Effector CD8-positive, alpha-beta T cell (primary cell): ENCODE measurements at regions not wholly inside any gene's neighbourhood (a gene's known extent, or its start where the extent isn't known, plus 50 kb on each side); places are given as distances from the start of the nearest gene placed in this dataset.
"Not testable (repeated sequence)": the region's sequence is repeated elsewhere in the genome, so short reads cannot be mapped to it uniquely, and the experiment has no call there.

Experiments
- DNase-seq: peaks from one replicate; lab custom pipeline; 2025; lab: John Stamatoyannopoulos, UW

DNA sequence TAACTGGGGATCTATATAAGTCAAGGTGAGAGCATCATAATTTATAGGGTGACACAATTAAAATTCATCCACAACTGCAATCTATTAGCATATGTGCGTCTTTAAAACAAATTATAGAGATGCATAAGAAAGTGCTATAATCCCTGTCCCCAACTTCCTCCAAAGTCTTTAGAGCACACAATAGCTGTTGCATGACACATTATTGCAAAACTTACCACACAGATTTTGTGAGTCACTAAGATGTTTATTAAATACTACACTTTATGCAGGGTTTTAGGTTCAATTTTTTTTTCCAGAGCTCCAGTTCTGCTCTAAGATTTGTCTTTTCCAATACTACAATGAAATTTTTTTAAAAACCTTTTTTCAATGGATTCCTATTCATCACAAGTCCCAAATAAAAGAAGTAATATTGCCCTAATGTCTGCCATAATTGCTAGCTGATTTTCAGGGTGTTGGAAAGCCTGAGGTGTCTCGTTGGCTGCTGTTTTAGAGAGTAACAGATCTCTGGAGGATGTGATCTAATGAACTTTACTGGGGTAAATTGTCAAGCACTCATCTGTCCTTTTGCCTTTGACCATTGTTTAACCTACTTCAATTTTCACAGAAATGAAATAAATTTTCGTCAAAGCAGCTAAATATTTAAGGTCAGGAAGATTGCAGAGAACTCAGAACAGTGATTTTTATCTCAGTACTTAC lies 250.5 kb upstream of the NETO1 start:
- no peak for DNase-seq

DNA sequence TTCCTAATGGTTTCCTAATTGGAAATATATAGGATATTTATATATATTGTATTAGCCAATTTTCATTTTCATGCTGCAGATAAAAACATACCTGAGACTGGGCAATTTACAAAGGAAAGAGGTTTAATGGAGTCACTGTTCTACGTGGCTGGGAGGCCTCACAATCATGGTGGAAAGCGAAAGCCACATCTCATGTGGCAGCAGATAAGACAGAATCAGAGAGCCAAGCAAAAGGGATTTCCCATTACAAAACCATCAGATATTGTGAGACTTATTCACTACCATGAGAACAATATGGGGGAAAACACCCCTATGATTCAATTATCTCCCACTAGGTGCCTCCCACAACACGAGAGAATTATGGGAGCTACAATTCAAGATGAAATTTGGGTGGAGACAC lies 242.5 kb upstream of the NETO1 start:
- no peak for DNase-seq

DNA sequence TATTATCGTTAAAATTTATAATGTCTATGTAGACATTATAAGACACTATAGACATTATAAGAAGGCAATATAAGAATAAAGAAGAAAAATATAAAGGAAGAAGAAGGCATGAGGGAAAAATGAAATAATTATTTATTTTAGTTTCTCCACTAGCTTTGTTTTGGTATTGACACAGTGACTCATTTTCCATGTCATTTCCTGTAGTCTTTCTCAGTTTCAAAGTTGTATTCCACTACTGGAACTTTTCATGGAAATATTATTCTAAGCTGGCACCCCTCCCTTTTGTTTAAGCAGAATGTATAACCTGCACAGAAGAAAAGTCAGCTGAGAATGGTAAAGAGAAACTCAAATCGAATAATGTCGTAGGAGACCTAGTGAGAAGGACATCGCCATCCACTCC lies 234.2 kb upstream of the NETO1 start:
- no peak for DNase-seq

DNA sequence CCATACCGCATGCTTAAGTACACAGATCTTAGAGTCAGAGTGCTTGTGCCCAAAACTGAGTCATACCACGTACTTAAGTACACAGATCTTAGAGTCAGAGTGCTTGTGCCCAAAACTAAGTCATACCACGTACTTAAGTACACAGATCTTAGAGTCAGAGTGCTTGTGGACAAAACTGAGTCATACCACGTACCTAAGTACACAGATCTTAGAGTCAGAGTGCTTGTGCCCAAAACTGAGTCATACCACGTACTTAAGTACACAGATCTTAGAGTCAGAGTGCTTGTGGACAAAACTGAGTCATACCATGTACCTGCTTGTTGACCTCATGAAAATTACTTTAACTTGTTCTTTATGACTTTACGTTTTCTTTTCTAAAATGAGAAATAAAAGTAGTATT lies 233.7 kb upstream of the NETO1 start:
- DNase-seq, result not testable (repeated sequence)

DNA sequence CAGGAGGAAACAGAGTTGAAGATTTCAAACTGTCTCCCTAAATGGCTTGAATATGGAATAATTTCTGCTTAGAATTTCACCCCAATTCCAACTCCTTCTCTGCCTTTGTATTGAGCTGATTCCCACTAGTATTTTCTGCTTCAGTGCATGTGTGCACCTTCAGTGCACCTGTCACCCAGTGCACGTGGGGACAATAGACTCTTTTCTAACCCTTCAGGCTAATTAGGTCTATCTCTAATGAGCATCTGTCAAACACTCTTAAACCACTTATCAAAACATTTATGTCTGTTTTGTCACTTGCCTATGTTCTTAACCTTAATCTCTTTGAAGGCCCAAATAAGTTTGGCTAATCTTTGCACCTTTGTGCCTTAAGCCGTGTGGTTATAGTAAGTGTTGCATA lies 232.0 kb upstream of the NETO1 start:
- DNase-seq, result no peak

DNA sequence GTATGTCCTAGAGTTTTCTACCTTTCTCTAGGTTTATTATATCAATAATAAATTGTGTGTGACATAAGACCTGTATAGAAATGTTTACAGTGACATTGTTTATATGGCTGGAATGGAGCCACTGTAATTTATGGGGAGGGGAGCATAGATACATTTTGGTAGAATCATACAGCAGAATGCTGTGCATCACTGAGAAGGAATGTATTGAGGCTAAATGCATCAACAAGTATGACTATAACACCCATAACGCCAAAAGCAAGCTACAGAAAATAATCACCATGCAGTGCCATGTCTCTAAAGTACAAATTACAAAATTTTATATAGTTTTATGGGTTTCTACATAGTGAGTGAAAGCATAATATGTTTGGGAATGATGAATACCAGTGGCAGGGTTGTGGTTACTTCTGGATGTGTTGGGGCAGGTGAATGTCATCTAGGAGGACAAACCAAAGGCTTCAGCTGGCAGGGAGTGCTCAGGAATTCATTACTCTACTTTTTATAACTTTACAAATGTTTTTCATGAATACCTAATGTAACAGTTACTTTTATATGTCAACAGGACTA lies 226.0 kb upstream of the NETO1 start:
- no peak for DNase-seq

DNA sequence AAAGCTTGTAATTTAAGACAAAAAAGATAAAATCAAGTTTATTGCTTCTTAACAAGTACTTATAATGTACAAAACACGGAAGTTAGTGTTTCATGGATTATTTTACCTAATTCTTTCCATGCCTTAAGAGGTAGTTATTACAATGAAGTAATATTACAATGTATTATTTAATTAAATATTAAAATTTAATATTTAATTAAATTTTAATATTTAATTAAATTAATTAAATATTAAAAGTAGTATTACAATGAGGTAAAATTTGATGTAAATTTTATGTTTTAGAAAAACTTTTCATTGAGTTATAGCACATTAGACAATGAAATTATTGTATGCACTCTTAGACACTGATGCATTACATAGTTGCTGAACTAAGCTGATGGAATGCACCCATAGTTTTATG lies 220.7 kb upstream of the NETO1 start:
- no peak for DNase-seq

DNA sequence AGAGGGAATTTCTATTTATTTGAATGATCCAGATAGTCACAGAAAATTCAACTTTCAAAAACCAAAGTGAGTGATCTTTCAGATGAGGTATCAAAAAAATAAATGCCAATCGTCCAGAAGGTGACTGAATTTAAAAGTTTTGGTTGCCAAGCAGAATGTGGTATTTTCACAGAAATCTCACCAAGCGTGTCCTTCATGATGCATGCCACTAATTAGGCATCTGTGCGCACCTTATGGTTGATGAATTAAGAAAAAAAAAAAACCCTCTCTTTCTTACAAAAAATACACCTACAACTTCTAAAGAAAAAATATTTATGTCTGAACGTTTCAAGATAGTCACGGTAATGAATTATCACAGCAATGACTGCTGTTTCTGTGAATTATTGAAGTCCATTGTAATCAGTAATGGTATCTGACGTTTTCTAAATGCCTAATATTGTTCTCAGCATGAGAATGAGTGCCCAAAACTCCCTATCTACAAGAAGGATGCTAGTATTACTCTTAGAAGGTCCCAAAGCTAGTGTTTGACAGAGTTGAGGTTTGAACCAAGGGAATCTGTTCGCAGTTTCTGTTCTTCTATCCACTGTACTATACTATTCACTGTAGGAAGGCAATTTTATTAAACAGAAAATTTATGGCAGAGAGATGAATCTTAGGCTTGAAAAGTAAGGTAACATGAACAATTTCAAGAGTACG lies 219.6 kb upstream of the NETO1 start:
- no peak for DNase-seq

DNA sequence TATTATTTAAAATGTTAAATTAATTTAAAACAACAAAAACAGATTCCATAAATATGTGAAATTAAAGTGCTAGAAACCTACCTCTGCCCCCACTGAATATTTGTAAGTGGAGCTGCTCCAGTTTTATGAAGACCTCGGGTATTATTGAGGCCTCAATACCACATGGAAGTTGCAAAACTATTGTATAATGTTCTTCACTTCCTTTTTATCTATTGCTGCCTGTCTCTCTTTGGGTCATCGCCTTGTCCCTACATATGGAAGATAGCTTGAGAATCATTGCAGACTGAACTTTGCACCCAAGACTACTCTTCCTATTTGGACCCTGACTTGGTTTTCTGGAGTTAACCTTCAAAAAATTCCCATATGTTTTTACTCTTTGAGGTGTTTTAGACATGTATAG lies 212.1 kb upstream of the NETO1 start:
- no peak for DNase-seq

DNA sequence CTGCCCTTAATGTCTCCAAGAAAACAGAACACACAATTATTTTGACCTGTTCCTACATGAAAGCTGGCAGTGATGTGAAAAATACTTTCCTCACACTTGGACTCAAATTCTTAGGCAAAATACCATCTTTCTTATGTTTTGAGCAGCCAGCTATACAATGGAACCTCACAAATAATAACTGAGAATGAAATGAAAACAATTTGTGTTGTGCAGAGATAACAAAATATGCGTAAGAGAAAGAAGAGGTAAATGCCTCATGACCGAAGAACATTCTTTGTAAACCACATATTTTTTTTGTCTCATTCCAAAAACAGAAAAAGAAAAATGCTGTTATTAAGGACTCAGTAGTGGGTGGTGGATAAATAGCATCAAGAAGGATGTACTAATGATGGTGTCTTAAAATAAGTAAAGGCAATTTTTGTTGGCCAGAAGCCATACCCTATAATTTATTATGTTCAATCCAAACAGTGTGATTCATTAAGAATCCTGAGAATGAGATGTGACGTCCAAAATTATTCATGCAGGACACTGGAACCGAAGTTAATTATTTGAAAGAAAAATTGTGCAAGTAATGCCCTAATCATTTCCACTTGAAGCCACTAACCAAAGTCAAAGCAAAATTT lies 193.0 kb upstream of the NETO1 start:
- no peak for DNase-seq

DNA sequence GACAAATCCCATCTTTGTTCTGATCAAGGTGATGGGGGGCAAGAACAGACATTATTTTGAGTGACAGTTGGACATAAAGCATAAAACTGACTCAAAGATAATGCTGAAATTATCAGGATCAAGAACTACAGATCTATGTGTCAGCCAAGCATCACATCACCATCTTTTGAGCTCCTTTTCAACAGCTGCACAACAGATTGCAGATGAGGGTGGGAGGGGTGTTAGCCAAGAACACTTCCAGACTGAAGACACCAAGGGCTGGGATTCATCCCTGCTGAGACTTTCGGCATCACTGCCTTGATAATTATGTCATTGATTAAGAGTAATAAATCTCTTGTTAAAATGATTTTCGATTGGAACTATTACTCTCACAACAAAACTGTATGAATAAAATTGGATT lies 191.5 kb upstream of the NETO1 start:
- DNase-seq, result no peak

DNA sequence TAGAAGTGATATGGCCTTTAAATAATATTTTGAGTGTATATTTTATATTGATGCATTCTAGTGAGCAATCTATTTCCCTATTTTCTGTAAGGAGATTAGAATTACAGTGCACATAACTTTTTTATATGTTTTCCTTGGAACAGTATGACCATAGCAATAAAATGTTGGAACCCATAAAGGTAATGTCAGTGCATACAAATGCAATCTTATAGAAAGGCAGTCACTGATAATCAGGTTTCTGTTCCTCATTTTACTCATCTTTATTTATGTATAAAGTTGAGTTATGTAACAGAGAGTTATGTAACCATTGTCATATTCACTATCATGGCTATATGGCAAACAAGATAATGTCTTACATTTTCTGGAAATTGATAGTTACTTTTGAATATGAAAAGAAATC lies 179.9 kb upstream of the NETO1 start:
- no peak for DNase-seq

DNA sequence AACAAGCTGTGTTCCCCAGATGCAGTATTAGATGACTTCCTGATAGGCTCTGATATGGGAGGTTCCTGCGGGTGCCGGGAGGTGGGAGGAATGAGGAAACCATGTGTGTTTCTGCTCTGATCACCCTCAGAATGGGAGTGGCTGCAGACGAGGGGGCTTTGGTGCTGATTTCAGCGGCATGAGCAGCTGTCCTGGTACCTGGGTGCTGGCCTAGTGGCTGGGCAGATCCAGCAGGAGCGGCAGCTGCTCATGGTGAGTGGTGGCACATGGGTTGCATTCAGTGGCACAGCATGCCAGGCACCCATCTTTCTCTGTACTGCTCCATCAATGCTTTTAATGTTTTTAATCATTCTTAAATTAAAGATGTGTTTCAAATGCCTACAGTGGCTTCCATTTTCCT lies 177.2 kb upstream of the NETO1 start:
- no peak for DNase-seq

DNA sequence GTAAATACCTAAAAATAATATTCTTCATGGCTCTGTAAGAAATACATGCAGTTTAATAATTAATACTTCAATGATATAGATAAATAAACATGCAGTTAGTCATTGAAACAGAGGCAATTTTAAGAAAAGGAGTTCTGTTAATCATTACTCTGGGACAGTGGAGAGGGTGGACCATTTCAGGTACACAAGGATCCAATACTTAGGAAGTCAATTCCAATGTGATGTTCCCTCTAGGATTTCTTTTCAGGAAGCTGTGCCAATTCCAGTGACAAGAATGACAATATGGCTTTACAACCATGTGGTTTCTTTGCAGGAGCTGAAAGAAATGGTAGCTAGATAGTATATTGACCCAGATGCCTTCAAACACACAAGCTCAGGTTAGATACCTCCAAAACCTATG lies 175.8 kb upstream of the NETO1 start:
- no peak for DNase-seq

DNA sequence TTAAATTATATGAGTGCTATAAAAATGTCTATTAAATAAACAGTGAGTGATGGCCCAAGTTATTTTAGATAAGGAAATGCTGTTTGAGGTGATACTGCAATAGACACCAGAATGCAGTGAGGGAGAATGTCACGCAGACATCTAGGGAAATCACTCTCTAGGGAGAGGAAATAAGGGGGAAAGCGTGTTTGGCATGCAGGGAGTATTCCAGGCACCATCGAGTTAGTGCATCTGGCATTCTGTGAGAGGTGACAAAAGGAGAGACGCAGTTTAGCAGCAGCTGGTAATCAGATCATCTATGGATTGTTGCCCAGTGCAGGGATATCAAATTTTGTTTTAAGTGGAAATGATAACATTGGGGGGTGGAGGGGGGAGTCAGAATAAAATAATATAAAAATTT lies 175.4 kb upstream of the NETO1 start:
- no peak for DNase-seq

DNA sequence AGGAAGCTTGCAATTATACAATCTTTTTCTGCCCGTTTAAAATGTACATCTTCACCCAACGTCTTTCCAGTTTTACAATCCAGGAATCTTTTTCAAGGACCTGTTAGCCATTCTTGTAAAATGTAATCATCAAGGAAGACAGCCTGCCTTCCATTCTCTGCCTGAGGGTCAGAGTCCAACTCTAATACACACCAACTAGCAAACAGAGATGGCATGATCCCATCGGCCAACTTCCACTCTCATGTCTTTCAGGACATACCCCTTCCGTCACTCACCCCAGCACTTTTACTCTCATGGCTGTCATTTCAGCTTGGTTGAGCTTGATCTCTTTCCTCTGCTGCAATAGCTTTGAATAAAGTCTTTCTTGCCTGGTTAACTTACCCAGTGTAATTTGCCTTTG lies 172.5 kb upstream of the NETO1 start:
- DNase-seq, result no peak

DNA sequence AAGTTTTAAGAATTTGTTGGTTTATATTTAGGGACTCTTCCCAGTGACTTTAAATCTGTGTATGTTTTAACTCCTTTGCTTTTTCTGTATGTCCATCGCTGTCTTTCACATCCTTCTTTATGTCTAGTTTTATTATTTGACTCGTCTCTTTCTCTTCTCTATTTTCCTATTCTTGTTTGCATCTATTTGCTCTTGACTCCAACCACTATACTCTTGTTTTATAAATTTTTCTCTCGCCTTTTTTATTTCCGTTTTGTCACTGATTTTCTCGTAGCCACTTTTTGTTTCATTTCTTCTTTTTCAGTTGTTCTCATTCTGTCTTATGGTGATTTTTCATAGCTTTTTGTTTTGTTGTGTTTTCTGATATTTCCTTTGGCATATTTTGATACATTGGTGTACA lies 170.5 kb upstream of the NETO1 start:
- no peak for DNase-seq

DNA sequence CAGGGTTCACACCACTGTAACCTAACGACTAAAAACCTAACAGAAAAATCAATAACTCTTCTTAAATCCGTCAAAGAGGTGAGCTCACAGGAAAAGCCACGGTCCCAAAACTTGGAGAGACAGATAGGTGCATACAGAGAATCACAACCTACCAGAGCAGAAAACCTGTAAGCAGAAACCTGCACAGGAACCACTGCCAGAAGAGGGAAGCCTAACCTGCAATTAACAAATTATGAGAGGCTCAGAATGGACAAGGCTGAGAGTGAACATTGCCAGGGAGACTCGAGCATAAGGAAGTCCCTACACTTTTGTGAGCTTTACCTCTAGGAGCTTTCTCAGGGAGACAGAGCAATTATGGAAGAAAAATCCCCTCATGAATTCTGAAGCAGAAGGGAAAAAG lies 156.2 kb upstream of the NETO1 start:
- no peak for DNase-seq

DNA sequence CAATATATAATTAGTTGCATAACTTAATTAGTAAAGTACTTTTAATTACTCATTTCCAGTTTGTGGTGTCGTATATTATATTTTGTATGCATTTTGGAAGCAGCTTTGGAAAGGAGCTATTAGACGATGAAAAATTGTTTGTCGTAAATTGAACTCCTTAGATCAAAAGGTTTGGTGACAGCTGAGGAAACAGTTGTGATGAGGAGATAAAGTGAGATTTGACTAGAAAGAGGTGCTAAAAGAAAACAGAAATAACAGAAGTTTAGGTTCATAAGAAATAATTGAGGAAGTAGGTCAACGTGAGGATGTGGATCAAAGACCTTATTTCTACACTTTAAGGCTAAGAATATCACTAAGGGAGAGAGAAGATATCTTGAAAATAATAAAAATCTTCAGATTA lies 141.9 kb upstream of the NETO1 start:
- DNase-seq, result no peak

DNA sequence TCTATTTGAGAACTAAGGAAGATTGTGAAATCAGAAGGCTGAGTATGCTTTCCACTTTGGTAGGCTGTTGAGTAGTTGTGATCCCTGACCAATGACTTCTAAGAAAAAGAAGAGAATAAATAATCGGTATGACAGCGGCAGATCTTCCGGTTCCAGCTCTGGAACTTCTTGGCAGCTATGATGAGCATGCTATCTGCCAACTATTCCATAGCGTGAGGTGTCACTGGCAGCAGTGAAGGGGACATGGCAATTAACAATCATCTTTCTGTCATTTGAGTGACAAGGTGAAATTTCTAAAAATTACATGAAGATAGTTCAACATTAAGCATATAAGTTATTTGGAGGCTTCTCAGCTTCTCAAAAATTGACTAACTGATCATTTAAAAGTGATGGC lies 140.1 kb upstream of the NETO1 start:
- DNase-seq, result no peak

DNA sequence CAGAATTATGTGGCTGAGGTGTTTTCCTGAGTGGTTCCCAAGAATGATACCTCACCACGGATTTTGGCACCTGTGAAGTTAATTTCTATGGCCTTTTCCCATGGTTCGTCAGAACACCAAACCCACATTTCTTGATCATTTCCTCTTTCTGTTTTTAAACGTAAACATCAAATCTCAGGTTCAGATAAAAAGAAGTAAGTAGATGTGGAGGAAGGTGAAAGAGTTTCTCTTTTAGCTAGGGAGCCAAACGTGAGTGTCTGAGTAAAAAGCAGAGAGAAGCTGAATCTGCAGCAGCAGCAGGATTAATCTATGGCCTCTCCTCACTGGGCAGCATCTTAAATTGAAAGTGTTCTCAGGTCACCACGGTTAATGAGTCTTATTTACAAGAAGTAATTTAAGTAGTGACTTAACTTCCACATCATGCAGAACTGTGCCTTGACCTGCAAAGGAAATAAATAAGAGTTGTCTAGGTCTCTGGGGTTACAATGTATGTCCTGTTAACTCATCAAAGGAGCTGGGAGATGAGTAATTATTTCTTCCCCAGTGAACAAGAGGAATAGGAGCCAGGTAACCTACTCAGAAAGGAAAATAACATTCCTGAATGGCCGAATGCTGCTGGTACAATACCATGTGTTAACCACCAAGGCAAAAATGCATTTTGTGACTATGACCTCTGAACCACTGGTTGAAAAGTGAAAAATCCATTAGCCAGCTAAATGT lies 139.6 kb upstream of the NETO1 start:
- no peak for DNase-seq

DNA sequence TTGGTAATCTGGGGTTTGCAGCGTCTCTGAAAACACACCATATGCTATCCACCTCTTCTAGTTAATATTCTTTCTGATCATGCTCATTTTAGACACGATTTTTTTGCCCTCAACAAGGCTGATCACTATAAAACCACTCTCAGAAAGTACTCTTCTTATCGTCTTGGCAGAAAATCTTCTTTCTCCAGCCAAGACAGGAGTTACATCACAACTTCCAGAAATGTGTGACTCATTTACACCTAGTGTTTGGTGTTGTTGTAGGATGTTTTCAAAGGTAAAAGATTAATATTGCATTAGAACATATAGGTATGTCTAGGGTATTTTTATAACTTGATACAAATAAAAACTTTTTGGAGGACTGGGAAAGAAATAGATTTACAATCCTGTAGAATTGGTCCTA lies 138.5 kb upstream of the NETO1 start:
- no peak for DNase-seq

DNA sequence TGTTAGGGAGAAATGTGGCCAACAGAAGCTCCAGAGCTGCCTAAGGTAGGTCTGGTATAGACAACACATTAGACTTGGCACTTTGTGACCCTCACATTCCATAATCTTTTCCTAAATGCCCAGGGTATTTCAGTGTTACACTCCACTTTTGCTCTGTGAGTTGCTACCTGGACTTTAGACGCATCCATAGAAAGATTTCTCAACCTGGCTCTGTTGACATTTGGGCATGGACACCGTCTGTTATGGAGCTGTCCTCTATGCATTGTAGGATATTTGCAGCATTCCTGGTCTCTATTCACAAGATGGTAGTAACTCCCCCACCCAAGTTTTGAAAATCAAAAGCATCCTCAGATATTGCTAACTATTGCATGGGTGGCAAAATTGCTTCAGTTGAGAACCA lies 136.5 kb upstream of the NETO1 start:
- no peak for DNase-seq
